ENCODE measurements at regions not wholly inside any gene's neighbourhood (a gene's known extent, or its start where the extent isn't known, plus 50 kb on each side); places are given as distances from the start of the nearest gene placed in this dataset.
"Not testable (repeated sequence)": the region's sequence is repeated elsewhere in the genome, so short reads cannot be mapped to it uniquely, and the experiment has no call there.

DNA sequence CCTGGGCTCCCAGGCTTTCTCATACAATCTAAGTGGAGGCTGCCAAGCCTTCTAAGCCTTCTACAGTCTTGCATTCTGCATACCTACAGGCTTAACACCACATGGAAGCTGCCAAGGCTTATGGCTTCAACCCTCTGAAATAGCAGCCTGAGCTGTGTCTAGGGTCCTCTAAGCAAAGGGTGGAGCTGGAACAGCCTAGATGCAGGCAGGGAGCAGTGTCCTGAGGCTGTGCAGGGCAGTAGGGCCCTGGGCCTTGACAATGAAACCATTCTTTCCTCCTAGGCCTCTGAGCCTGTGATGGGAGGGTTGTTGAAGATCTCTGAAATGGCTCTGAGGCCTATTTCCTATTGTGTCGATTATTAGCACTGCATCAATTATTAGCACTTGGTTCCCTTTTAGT is 150.9 kb upstream of the GRK3 start:
- H3K27me3 ChIP-seq (ENCODE audit: control insufficient read depth in 1 of 2, insufficient read depth in 1 of 2, low read length in 2 of 2), result peaks cover 28 to 41% of the 10 kb centered on the region in 2 experiments
- no peaks in the 10 kb centered on the region for H3K79me1 ChIP-seq (replicated peaks; ENCODE audit: low read length, poor library complexity, severe bottlenecking)
- no peak overlapping the region for H3K23ac ChIP-seq (ENCODE audit: low read length in 2 of 2)
- H3K36me3 ChIP-seq (ENCODE audit: control insufficient read depth in 1 of 2, insufficient read depth in 2 of 2, low read depth in 1 of 2, low read length in 2 of 2), result no peaks in the 10 kb centered on the region
- no peak overlapping the region for H2AFZ ChIP-seq (ENCODE audit: low read depth, low read length)
- no peak overlapping the region for H3K27ac ChIP-seq (ENCODE audit: low read length, poor library complexity, severe bottlenecking)
- H2BK120ac ChIP-seq (ENCODE audit: low read depth, low read length), result no peak overlapping the region
- no peak overlapping the region for H3K14ac ChIP-seq (ENCODE audit: low read length in 2 of 2)
- H2BK15ac ChIP-seq (ENCODE audit: low read depth, poor library complexity, severe bottlenecking), result no peak overlapping the region
- no peaks in the 10 kb centered on the region for H3K4me1 ChIP-seq (ENCODE audit: control insufficient read depth, insufficient read depth, low read depth, low read length)
- no peak overlapping the region for H2BK5ac ChIP-seq (ENCODE audit: low read depth, low read length, poor library complexity, severe bottlenecking)
- H4K91ac ChIP-seq (ENCODE audit: low read length), result no peak overlapping the region
- WGBS, result 89% methylated on average over 1 of the region's 1 CpG
- H3K9ac ChIP-seq (ENCODE audit: low read length), result no peak overlapping the region
- H2BK12ac ChIP-seq (ENCODE audit: low read length in 2 of 2), result no peak overlapping the region
- H3K9me3 ChIP-seq (ENCODE audit: control insufficient read depth, low read length), result no peaks in the 10 kb centered on the region
- no peak overlapping the region for H3K18ac ChIP-seq (ENCODE audit: low read depth in 1 of 2, low read length in 2 of 2)
- no peak overlapping the region for H3K4me3 ChIP-seq (ENCODE audit: insufficient read depth in 1 of 2, low read depth in 1 of 2, low read length in 2 of 2)
- no peak overlapping the region for H2AK5ac ChIP-seq (ENCODE audit: low read length, severe bottlenecking)
- H4K8ac ChIP-seq (ENCODE audit: low read length), result peak overlapping the region; percentile 2
- no peak for DNase-seq
- H3K4ac ChIP-seq (ENCODE audit: low read depth in 1 of 2, low read length in 2 of 2), result no peak overlapping the region
- H3K4me2 ChIP-seq (ENCODE audit: low read length, poor library complexity, severe bottlenecking), result no peak overlapping the region

DNA sequence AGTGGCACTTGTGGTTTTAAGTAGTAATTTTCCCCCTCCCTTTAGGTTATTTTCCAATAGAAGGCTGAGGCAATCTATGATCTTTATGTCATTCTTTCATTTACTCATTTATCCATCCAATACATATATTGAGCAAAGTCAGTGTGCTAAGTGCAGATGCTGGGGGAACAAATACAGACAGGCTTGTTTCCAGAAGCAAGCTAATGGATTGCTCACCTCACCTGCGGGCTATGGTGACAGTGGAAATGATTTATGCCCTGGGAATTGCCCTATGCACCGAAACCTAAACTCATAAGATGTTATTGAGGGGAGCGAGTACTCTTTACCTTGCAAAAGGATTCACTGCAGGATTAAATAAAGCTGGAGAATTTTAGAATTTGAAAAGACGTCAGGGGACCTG is 148.7 kb upstream of the GRK3 start:
- H4K8ac ChIP-seq (ENCODE audit: low read length), result not testable (repeated sequence)
- 86% methylated on average over 2 of the region's 4 CpGs for WGBS

GRCh38 chr22:25417826-25418225 is 146.6 kb upstream of the GRK3 start:
- not testable (repeated sequence) for H4K8ac ChIP-seq (ENCODE audit: low read length)
- 71% methylated on average over 2 of the region's 2 CpGs for WGBS

More for the DNA sequence above, 148.7 kb upstream of the GRK3 start:
- H3K36me3 ChIP-seq (ENCODE audit: control insufficient read depth in 1 of 2, insufficient read depth in 2 of 2, low read depth in 1 of 2, low read length in 2 of 2); H3K4me3 ChIP-seq (ENCODE audit: insufficient read depth in 1 of 2, low read depth in 1 of 2, low read length in 2 of 2); H2BK15ac ChIP-seq (ENCODE audit: low read depth, poor library complexity, severe bottlenecking); H3K23ac ChIP-seq (ENCODE audit: low read length in 2 of 2); H3K14ac ChIP-seq (ENCODE audit: low read length in 2 of 2); H2BK5ac ChIP-seq (ENCODE audit: low read depth, low read length, poor library complexity, severe bottlenecking); H2AK5ac ChIP-seq (ENCODE audit: low read length, severe bottlenecking); H2BK12ac ChIP-seq (ENCODE audit: low read length in 2 of 2); H4K91ac ChIP-seq (ENCODE audit: low read length); H3K4me1 ChIP-seq (ENCODE audit: control insufficient read depth, insufficient read depth, low read depth, low read length); H3K9ac ChIP-seq (ENCODE audit: low read length); H2AFZ ChIP-seq (ENCODE audit: low read depth, low read length); H2BK120ac ChIP-seq (ENCODE audit: low read depth, low read length); H3K18ac ChIP-seq (ENCODE audit: low read depth in 1 of 2, low read length in 2 of 2); H3K9me3 ChIP-seq (ENCODE audit: control insufficient read depth, low read length); DNase-seq; H3K79me1 ChIP-seq (replicated peaks; ENCODE audit: low read length, poor library complexity, severe bottlenecking); H3K4ac ChIP-seq (ENCODE audit: low read depth in 1 of 2, low read length in 2 of 2); H3K27ac ChIP-seq (ENCODE audit: low read length, poor library complexity, severe bottlenecking); H3K4me2 ChIP-seq (ENCODE audit: low read length, poor library complexity, severe bottlenecking): not testable (repeated sequence)
- H3K27me3 ChIP-seq (ENCODE audit: control insufficient read depth in 1 of 2, insufficient read depth in 1 of 2, low read length in 2 of 2), result peaks cover 46 to 59% of the 10 kb centered on the region in 2 experiments

GRCh38 chr22:25419247-25420113 is 145.0 kb upstream of the GRK3 start:
- Histone ChIP-seq H2BK120ac (ENCODE audit: low read depth, low read length) (no peak overlapping the region), H3K4ac (ENCODE audit: low read depth in 1 of 2, low read length in 2 of 2) (no peak overlapping the region), H2BK15ac (ENCODE audit: low read depth, poor library complexity, severe bottlenecking) (no peak overlapping the region), H3K27ac (ENCODE audit: low read length, poor library complexity, severe bottlenecking) (no peak overlapping the region), H4K8ac (ENCODE audit: low read length) (no peak overlapping the region), H2BK5ac (ENCODE audit: low read depth, low read length, poor library complexity, severe bottlenecking) (no peak overlapping the region), H3K4me2 (ENCODE audit: low read length, poor library complexity, severe bottlenecking) (no peak overlapping the region), H3K27me3 (ENCODE audit: control insufficient read depth in 1 of 2, insufficient read depth in 1 of 2, low read length in 2 of 2) (peaks cover 67 to 72% of the 10 kb centered on the region in 2 experiments), H3K23ac (ENCODE audit: low read length in 2 of 2) (no peak overlapping the region), H3K79me1 (replicated peaks; ENCODE audit: low read length, poor library complexity, severe bottlenecking) (no peaks in the 10 kb centered on the region), H3K14ac (ENCODE audit: low read length in 2 of 2) (no peak overlapping the region), H3K18ac (ENCODE audit: low read depth in 1 of 2, low read length in 2 of 2) (no peak overlapping the region), H2AFZ (ENCODE audit: low read depth, low read length) (no peak overlapping the region), H3K4me1 (ENCODE audit: control insufficient read depth, insufficient read depth, low read depth, low read length) (peaks cover 11% of the 10 kb centered on the region), H3K36me3 (ENCODE audit: control insufficient read depth in 1 of 2, insufficient read depth in 2 of 2, low read depth in 1 of 2, low read length in 2 of 2) (no peaks in the 10 kb centered on the region), H3K9me3 (ENCODE audit: control insufficient read depth, low read length) (no peaks in the 10 kb centered on the region), H3K9ac (ENCODE audit: low read length) (peak overlapping the region; percentile 40), H2BK12ac (ENCODE audit: low read length in 2 of 2) (no peak overlapping the region), H3K4me3 (ENCODE audit: insufficient read depth in 1 of 2, low read depth in 1 of 2, low read length in 2 of 2) (peak overlapping the region in 1 of 2 experiments; percentile 69), H4K91ac (ENCODE audit: low read length) (no peak overlapping the region), H2AK5ac (ENCODE audit: low read length, severe bottlenecking) (no peak overlapping the region)
- DNase-seq, result peak; percentile 27
- WGBS, result 52% methylated on average over 25 of the region's 25 CpGs

More at GRCh38 chr22:25417826-25418225, 146.6 kb upstream of the GRK3 start:
- not testable (repeated sequence) for H3K4me3 ChIP-seq (ENCODE audit: insufficient read depth in 1 of 2, low read depth in 1 of 2, low read length in 2 of 2); H2BK12ac ChIP-seq (ENCODE audit: low read length in 2 of 2); H3K36me3 ChIP-seq (ENCODE audit: control insufficient read depth in 1 of 2, insufficient read depth in 2 of 2, low read depth in 1 of 2, low read length in 2 of 2); H3K4me2 ChIP-seq (ENCODE audit: low read length, poor library complexity, severe bottlenecking); H2AFZ ChIP-seq (ENCODE audit: low read depth, low read length); H3K9ac ChIP-seq (ENCODE audit: low read length); H4K91ac ChIP-seq (ENCODE audit: low read length); DNase-seq; H2BK5ac ChIP-seq (ENCODE audit: low read depth, low read length, poor library complexity, severe bottlenecking); H2BK120ac ChIP-seq (ENCODE audit: low read depth, low read length); H2BK15ac ChIP-seq (ENCODE audit: low read depth, poor library complexity, severe bottlenecking); H3K9me3 ChIP-seq (ENCODE audit: control insufficient read depth, low read length); H3K18ac ChIP-seq (ENCODE audit: low read depth in 1 of 2, low read length in 2 of 2); H3K79me1 ChIP-seq (replicated peaks; ENCODE audit: low read length, poor library complexity, severe bottlenecking); H3K27ac ChIP-seq (ENCODE audit: low read length, poor library complexity, severe bottlenecking); H3K4ac ChIP-seq (ENCODE audit: low read depth in 1 of 2, low read length in 2 of 2); H2AK5ac ChIP-seq (ENCODE audit: low read length, severe bottlenecking); H3K23ac ChIP-seq (ENCODE audit: low read length in 2 of 2); H3K14ac ChIP-seq (ENCODE audit: low read length in 2 of 2)
- peaks cover 67 to 71% of the 10 kb centered on the region in 2 experiments for H3K27me3 ChIP-seq (ENCODE audit: control insufficient read depth in 1 of 2, insufficient read depth in 1 of 2, low read length in 2 of 2)
- H3K4me1 ChIP-seq (ENCODE audit: control insufficient read depth, insufficient read depth, low read depth, low read length), result peaks cover 11% of the 10 kb centered on the region
